Small intestine (tissue), 7 donors: ENCODE measurements at regions not wholly inside any gene's neighbourhood (a gene's known extent, or its start where the extent isn't known, plus 50 kb on each side); places are given as distances from the start of the nearest gene placed in this dataset.

Experiments used
- DNase-seq, 2 donors: peaks; one replicate each; pipeline versions ENCODE4 v3.0.0 to v3.0.0-alpha.2; 2013
- FAIRE-seq: peaks from 2 replicates; lab custom pipeline; 2012; peaks lifted over from hg19 to GRCh38; lab: Jason Lieb, UNC
- H3K27ac ChIP-seq, 3 donors: one replicate each; pipeline ENCODE4 v1.5.1; 2013; ENCODE audit warnings: low read length in 2 of 3, mild to moderate bottlenecking in 2 of 3, control low read depth in 1 of 3, inconsistent platforms in 1 of 3, low read depth in 1 of 3, moderate library complexity in 1 of 3
- H3K27me3 ChIP-seq, 3 donors: one replicate each; pipeline ENCODE4 v1.6.1; 2013; ENCODE audit warnings: low read length in 3 of 3, inconsistent platforms in 1 of 3; ENCODE audit not compliant: control insufficient read depth in 3 of 3, insufficient read depth in 3 of 3
- H3K36me3 ChIP-seq, 3 donors: one replicate each; pipeline ENCODE4 v1.6.1; 2013; ENCODE audit warnings: low read length in 3 of 3, inconsistent platforms in 1 of 3, low read depth in 1 of 3, mild to moderate bottlenecking in 1 of 3, moderate library complexity in 1 of 3; ENCODE audit not compliant: control insufficient read depth in 3 of 3, insufficient read depth in 2 of 3
- H3K4me1 ChIP-seq, 3 donors: one replicate each; pipeline ENCODE4 v1.6.1; 2013; ENCODE audit warnings: low read length in 2 of 3, inconsistent platforms in 1 of 3, low read depth in 1 of 3, mild to moderate bottlenecking in 1 of 3, moderate library complexity in 1 of 3; ENCODE audit not compliant: control insufficient read depth in 3 of 3, insufficient read depth in 2 of 3
- H3K4me3 ChIP-seq, 3 donors: one replicate each; pipeline ENCODE4 v1.5.1; 2013; ENCODE audit warnings: low read length in 3 of 3, control low read depth in 1 of 3, inconsistent platforms in 1 of 3, low read depth in 1 of 3, mild to moderate bottlenecking in 1 of 3, moderate library complexity in 1 of 3
- H3K9me3 ChIP-seq, 2 donors: one replicate each; pipeline ENCODE4 v1.6.1; 2013; ENCODE audit warnings: low read depth in 1 of 2, low read length in 1 of 2; ENCODE audit not compliant: control insufficient read depth in 2 of 2, insufficient read depth in 1 of 2
- WGBS, 3 donors: extraction: QIAGEN DNeasy Blood & Tissue Kit; methylation state at CpG; one replicate each; pipeline ENCODE4 v1.1.7; 2013; 5-methylcytosine and 5-hydroxymethylcytosine counted together
- donor health status: healthy with polysubstance abuse.
- donor health status: control.
- donor health status: control.
- donor health status: Bipolar disorder and iron deficiency.
- donor health status: healthy.

- 77 to 83% (median 78%) methylated on average over 9 of the region's 9 CpGs for WGBS, 3 donors
- Histone ChIP-seq H3K4me1 (no peaks in the 10 kb centered on the region), H3K4me3 (no peak overlapping the region), H3K27ac (no peak overlapping the region), H3K27me3 (no peaks in the 10 kb centered on the region), H3K9me3 (no peaks in the 10 kb centered on the region), H3K36me3 (no peaks in the 10 kb centered on the region)
- FAIRE-seq: no peak
- no peak for DNase-seq
These were observed 1285.5 kb downstream of the TBC1D22A start for GRCh38 chr22:48047722-48048500.

- H3K36me3 ChIP-seq: no peaks in the 10 kb centered on the region
- DNase-seq (no peak), FAIRE-seq (no peak)
- H3K4me1 ChIP-seq: no peaks in the 10 kb centered on the region
- peaks cover 0 to 2% (median 0%) of the 10 kb centered on the region in 3 donors for H3K27me3 ChIP-seq
- no peak overlapping the region for H3K4me3 ChIP-seq
- 44 to 60% (median 48%) methylated on average over 4 of the region's 4 CpGs for WGBS, 3 donors
- H3K9me3 ChIP-seq: no peaks in the 10 kb centered on the region
- no peak overlapping the region for H3K27ac ChIP-seq
These were observed 1282.9 kb downstream of the TBC1D22A start for GRCh38 chr22:48045369-48045768.

- Histone ChIP-seq H3K27ac (no peak overlapping the region), H3K4me3 (no peak overlapping the region), H3K9me3 (no peaks in the 10 kb centered on the region), H3K27me3 (peaks cover 0 to 2% (median 0%) of the 10 kb centered on the region in 3 donors), H3K36me3 (no peaks in the 10 kb centered on the region), H3K4me1 (no peaks in the 10 kb centered on the region)
- FAIRE-seq: no peak
- WGBS, 3 donors: 57 to 62% (median 58%) methylated on average over 9 of the region's 9 CpGs
- no peak for DNase-seq
These were observed 1282.1 kb downstream of the TBC1D22A start for GRCh38 chr22:48044487-48045060.

- Histone ChIP-seq H3K4me3 (no peak overlapping the region), H3K27ac (no peak overlapping the region), H3K4me1 (no peaks in the 10 kb centered on the region), H3K36me3 (no peaks in the 10 kb centered on the region), H3K27me3 (peaks cover 0 to 2% (median 0%) of the 10 kb centered on the region in 3 donors), H3K9me3 (peaks cover 0 to 2% of the 10 kb centered on the region in 2 donors)
- DNase-seq (no peak), FAIRE-seq (no peak)
- WGBS, 3 donors: 57 to 78% (median 65%) methylated on average over 6 of the region's 6 CpGs
These were observed 1281.1 kb downstream of the TBC1D22A start for GRCh38 chr22:48043581-48043980.

- Histone ChIP-seq H3K4me1 (no peaks in the 10 kb centered on the region), H3K4me3 (no peak overlapping the region), H3K27ac (no peak overlapping the region), H3K36me3 (no peaks in the 10 kb centered on the region), H3K27me3 (peaks cover 0 to 2% (median 0%) of the 10 kb centered on the region in 3 donors), H3K9me3 (peaks cover 0 to 2% of the 10 kb centered on the region in 2 donors)
- no peak for FAIRE-seq
- WGBS, 3 donors: 80 to 91% (median 91%) methylated on average over 17 of the region's 17 CpGs
- DNase-seq: no peak
These were observed 1280.4 kb downstream of the TBC1D22A start for GRCh38 chr22:48042621-48043395.

GRCh38 chr22:48039326-48039725, 1276.9 kb downstream of the TBC1D22A start:
- DNase-seq (no peak), FAIRE-seq (no peak)
- no peak overlapping the region for H3K4me3 ChIP-seq
- 74 to 88% (median 80%) methylated on average over 5 of the region's 5 CpGs for WGBS, 3 donors
- H3K27me3 ChIP-seq: peaks cover 0 to 6% (median 0%) of the 10 kb centered on the region in 3 donors
- no peak overlapping the region for H3K27ac ChIP-seq
- H3K36me3 ChIP-seq: no peaks in the 10 kb centered on the region
- H3K4me1 ChIP-seq: no peaks in the 10 kb centered on the region
- peaks cover 0 to 2% of the 10 kb centered on the region in 2 donors for H3K9me3 ChIP-seq

- Histone ChIP-seq H3K4me3 (no peak overlapping the region), H3K36me3 (no peaks in the 10 kb centered on the region), H3K4me1 (no peaks in the 10 kb centered on the region), H3K27ac (no peak overlapping the region), H3K27me3 (peaks cover 0 to 6% (median 0%) of the 10 kb centered on the region in 3 donors), H3K9me3 (peaks cover 0 to 2% of the 10 kb centered on the region in 2 donors)
- DNase-seq (no peak), FAIRE-seq (no peak)
- 54 to 79% (median 59%) methylated on average over 4 of the region's 4 CpGs for WGBS, 3 donors
These were observed 1275.2 kb downstream of the TBC1D22A start for GRCh38 chr22:48037618-48038017.

GRCh38 chr22:48035897-48036296, 1273.4 kb downstream of the TBC1D22A start:
- WGBS, 3 donors: 59 to 77% (median 67%) methylated on average over 12 of the region's 12 CpGs
- Histone ChIP-seq H3K27me3 (peaks cover 0 to 4% (median 0%) of the 10 kb centered on the region in 3 donors), H3K36me3 (no peaks in the 10 kb centered on the region), H3K27ac (no peak overlapping the region), H3K4me1 (no peaks in the 10 kb centered on the region), H3K9me3 (peaks cover 0 to 2% of the 10 kb centered on the region in 2 donors), H3K4me3 (no peak overlapping the region)
- no peak for DNase-seq
- FAIRE-seq: no peak
